GM12864 (cell line): ENCODE measurements at regions not wholly inside any gene's neighbourhood (a gene's known extent, or its start where the extent isn't known, plus 50 kb on each side); places are given as distances from the start of the nearest gene placed in this dataset.
A peak's percentile ranks its signal among the peaks of the same experiment; 100 is the strongest.
"Not testable (repeated sequence)": the region's sequence is repeated elsewhere in the genome, so short reads cannot be mapped to it uniquely, and the experiment has no call there.

Experiments used
- DNase-seq: peaks from one replicate; pipeline ENCODE4 v3.0.0-alpha.2; 2011; ENCODE audit warnings: low read depth
- H3K4me3 ChIP-seq: 2 replicates; pipeline ENCODE4 v1.5.1; 2011; ENCODE audit warnings: mild to moderate bottlenecking, low read depth, low read length, control low read depth
- TF ChIP-seq, protein P1 (sequence below): IDR thresholded peaks from 2 replicates; pipeline ENCODE4 v1.5.1; 2011; ENCODE audit warnings: low read depth, mild to moderate bottlenecking, moderate library complexity, low read length, control low read depth, inconsistent platforms; ENCODE audit errors: missing control alignments

DNA sequence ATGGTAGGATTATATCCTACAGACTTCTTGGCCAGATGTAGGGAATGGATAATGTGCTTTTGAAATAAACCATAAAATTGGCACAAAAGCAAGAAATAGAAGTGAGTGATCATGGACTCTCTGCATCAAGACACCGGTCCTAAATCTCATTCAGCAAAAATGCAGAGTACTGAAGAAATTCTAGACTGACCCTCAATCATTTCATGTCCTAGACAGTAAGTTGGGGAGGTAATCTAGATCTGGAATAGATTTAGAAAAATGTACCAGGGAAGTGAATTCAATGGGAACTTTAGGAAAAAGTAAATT, 69.7 kb upstream of the ADTRP start:
- TF ChIP-seq, protein P1, sequence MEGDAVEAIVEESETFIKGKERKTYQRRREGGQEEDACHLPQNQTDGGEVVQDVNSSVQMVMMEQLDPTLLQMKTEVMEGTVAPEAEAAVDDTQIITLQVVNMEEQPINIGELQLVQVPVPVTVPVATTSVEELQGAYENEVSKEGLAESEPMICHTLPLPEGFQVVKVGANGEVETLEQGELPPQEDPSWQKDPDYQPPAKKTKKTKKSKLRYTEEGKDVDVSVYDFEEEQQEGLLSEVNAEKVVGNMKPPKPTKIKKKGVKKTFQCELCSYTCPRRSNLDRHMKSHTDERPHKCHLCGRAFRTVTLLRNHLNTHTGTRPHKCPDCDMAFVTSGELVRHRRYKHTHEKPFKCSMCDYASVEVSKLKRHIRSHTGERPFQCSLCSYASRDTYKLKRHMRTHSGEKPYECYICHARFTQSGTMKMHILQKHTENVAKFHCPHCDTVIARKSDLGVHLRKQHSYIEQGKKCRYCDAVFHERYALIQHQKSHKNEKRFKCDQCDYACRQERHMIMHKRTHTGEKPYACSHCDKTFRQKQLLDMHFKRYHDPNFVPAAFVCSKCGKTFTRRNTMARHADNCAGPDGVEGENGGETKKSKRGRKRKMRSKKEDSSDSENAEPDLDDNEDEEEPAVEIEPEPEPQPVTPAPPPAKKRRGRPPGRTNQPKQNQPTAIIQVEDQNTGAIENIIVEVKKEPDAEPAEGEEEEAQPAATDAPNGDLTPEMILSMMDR = no peak
- H3K4me3 ChIP-seq = no peak overlapping the region
- DNase-seq = no peak

DNA sequence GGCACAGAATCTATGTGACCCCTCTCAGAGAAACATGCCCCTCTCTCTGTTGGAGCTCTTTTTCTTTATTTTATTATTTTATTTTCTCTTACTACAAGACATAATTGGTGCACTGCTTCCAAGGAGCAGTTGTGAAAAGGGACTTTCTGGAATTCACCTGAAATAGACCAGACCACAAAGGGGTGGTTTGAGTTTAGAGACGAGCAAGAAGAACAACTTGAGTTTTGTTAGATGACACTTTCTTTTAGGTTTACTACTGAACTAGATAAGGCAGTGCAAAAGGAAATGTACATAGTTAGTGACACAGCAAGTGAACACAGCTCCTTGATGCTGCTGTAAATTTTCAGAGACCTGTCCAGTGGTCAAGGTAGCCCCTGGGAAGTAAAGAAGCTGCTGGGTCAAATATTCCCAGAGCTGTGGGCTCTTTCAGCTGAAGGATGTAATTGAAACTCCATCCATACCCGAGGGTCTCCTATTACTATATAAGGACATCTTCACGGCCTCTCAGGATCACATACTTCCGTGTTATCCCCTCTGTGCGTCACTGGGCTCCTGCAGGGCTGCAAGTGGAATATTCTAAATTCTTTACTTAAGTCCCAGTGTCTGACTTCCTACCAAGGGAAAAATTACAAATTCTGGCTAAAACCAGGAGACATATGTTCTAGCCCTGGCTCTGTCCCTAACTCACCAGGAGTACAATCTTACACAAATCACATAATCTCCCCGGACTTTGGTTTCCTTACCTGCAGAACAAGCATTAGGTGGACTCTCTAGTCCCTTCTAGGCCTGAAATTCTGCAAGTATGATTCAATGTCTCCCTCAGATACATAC, 69.1 kb upstream of the ADTRP start:
- TF ChIP-seq, protein P1 = no peak
- no peak for DNase-seq
- H3K4me3 ChIP-seq = no peak overlapping the region

DNA sequence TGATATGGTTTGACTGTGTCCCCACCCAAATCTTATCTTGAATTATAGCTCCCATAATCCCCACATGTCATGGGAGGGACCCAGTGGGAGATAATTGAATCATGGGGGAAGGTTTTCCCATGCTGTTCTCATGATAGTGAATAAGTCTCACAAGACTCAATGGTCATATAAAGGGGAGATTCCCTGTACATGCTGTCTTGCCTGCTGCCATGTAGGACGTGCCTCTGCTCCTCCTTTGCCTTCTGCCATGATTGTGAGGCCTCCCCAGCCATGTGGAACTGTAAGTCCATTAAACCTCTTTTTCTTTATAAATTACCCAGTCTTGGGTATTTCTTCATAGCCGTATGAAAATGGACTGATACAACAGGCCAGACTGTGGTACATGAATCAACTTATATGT, 68.5 kb upstream of the ADTRP start:
- H3K4me3 ChIP-seq, DNase-seq: not testable (repeated sequence)

DNA sequence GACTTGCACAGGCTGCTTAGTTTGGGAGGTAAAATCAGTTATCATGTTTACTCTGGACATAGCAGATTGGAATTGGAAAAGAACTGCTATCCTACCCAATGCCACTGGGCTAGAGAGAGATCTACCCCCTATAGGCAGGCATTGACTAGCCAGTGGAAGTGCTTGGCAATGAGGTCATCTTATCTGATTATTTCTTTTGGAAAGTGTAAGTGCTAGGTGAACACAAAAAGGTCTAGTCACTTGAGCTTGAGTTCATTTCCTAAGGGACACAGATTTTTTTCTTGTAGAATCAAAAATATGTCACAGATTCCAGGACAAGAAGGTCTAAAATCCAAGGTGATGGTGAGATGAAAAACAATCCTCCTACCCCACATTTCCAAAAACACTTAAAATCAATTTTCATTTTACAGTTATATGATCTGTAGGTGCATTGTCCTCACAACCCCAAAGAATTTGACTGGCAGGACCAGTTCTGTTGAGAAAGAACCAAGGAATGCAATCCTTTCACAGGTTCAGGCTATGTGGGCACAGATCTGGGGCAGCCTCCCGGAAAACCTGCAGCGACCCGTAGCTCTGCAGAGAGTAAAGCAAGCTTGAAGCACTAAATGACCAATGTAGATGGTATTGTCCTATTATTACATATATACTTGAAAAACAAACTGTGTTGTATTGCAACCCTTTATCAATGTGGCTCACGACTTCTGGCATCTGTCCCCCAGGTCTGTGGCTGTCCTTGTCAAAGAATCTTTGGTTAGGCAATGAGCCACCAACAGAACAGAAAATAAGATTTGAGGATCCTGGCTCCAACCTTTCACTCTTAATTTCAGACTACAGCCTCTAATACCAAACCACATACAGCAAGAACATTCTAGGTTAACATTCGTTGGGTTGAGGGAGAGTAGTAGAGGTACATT, 67.3 kb upstream of the ADTRP start:
- H3K4me3 ChIP-seq = no peak overlapping the region
- no peak for DNase-seq
- TF ChIP-seq, protein P1 = no peak

DNA sequence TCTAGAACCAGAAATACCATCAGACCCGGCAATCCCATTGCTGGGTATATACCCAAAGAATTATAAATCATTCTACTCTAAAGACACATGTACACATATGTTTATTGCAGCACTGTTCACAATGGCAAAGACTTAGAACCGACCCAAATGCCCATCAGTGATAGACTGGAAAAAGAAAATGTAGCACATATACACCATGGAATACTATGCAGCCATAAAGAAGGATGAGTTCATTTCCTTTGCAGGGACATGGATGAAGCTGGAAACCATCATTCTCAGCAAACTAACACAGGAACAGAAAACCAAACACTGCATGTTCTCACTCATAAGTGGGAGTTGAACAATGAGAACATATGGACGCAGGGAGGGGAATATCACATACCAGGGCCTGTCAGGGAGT, 64.2 kb upstream of the ADTRP start:
- not testable (repeated sequence) for DNase-seq, H3K4me3 ChIP-seq

DNA sequence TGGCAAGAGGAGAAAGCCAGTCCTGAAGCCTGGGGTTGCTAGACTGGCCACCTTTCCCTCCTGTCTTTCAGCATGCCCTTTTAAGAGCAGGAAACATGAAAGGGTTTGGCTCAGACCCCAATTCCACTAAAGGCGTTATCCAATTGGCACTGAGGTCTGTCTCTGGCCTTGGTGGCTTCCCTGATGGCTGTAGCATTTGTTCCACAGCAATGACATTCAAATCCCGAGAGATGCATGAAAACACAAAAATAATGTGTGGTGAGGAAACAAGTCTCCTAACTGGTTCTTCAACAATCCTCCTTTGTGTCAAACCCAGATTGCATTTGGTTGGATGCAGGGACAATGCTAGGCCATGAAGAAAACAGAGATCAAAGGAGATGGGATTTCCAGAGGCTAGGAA, 56.5 kb upstream of the ADTRP start:
- DNase-seq = no peak
- TF ChIP-seq, protein P1 = no peak
- no peak overlapping the region for H3K4me3 ChIP-seq

DNA sequence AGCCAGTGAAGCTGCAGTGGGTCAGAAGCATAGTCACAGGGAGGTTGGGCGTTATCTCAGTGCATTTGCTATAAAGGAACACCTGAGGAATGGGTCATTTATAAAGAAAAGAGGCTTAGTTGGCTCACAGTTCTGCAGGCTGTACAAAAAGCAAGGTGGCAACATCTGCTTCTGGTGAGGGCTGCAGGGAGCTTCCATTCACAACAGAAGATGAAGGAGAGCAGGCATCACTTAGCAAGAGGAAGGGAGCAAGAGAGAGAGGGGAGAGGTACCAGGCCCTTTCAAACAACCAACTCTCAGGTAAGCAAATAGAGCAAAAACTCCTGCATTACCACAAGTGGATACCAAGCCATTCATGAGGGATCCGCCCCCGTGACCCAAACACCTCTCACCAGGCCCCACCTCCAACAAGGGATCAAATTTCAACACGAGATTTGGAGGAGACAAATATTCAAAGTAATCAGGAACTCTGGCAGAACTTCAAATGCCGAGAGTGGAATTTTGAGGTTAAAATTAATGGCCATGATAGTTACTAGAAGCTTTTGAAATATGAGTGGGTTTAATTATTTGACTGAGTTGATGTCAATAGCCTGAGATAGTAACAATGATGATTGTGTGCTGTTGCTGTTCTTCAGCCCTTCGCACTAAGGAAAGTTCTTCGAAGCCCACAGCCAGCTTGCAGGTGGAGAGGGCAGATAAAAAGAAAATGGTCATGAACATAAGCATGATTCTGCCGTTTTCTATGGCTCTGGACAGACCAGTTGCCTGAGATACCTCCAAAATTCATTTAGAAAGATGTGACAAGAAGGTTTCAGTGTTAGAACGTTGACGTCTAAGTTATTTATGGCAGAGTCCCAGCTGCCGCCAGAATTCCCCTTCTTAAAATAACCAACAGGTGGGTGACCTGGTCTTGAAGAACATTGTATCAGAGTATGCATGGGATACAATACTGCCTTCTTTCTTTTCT, 55.3 kb upstream of the ADTRP start:
- TF ChIP-seq, protein P1 = no peak

More for the DNA sequence above, 55.3 kb upstream of the ADTRP start:
- peak overlapping the region; percentile 36 for H3K4me3 ChIP-seq
- DNase-seq = peak; percentile 83
